IPS DF 6.9 (cell line): ENCODE measurements at regions not wholly inside any gene's neighbourhood (a gene's known extent, or its start where the extent isn't known, plus 50 kb on each side); places are given as distances from the start of the nearest gene placed in this dataset.

Experiments
- DNase-seq: peaks from one replicate; pipeline ENCODE4 v3.0.0-alpha.2; 2013; ENCODE audit warnings: low read depth, low spot score
- H3K27ac ChIP-seq: one replicate; pipeline ENCODE4 v1.5.1; 2013; ENCODE audit warnings: low read length, control low read depth
- H3K27me3 ChIP-seq: 2 replicates; pipeline ENCODE4 v1.6.1; 2013; ENCODE audit warnings: mild to moderate bottlenecking, low read length; ENCODE audit not compliant: control insufficient read depth, insufficient read depth
- H3K36me3 ChIP-seq: 2 replicates; pipeline ENCODE4 v1.6.1; 2013; ENCODE audit warnings: low read length; ENCODE audit not compliant: control insufficient read depth, insufficient read depth
- H3K4me1 ChIP-seq: 2 replicates; pipeline ENCODE4 v1.6.1; 2013; ENCODE audit warnings: low read length; ENCODE audit not compliant: control insufficient read depth, insufficient read depth
- H3K4me3 ChIP-seq: 2 replicates; pipeline ENCODE4 v1.5.1; 2013; ENCODE audit warnings: mild to moderate bottlenecking, low read length
- H3K9me3 ChIP-seq: 2 replicates; pipeline ENCODE4 v1.6.1; 2013; ENCODE audit warnings: low read length, inconsistent platforms; ENCODE audit not compliant: control insufficient read depth, insufficient read depth
- WGBS: extraction: QIAGEN DNeasy Blood & Tissue Kit; methylation state at CpG from one replicate; pipeline ENCODE4 v1.1.7; 2013; ENCODE audit warnings: mixed read lengths, missing lambda C conversion rate; ENCODE audit not compliant: insufficient read length, insufficient coverage; 5-methylcytosine and 5-hydroxymethylcytosine counted together

DNA sequence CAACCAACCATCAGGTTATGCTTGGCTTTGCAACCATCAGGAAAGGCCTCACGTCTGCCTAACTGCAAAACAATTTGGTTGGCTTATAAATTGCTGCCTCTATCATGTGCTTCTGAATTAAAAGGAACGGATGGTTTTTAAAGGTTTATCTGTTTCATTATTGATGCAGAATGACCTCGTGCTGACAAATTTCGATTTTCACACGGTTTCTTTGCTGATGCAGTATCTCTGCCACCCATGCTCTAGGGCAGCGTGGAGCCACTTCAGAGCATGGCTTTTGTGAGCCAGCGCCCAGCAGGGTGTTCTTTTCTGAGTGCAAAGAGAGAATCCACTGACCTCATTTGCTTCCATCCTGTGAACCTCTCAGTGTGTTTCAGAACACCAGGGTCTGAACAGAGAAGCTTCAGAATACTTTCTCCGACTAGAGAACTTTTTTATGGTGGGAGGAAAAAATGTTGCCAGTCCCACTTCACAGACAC is 143.1 kb upstream of the L3MBTL4 start:
- no peaks in the 10 kb centered on the region; the same call in 1 of the 2 replicates for H3K4me1 ChIP-seq
- H3K27me3 ChIP-seq: no peaks in the 10 kb centered on the region
- no peak overlapping the region for H3K27ac ChIP-seq
- WGBS: no CpG with 5 or more reads among the region's 8 CpGs
- H3K4me3 ChIP-seq: no peak overlapping the region
- H3K36me3 ChIP-seq: no peaks in the 10 kb centered on the region
- H3K9me3 ChIP-seq: no peaks in the 10 kb centered on the region
- no peak for DNase-seq

DNA sequence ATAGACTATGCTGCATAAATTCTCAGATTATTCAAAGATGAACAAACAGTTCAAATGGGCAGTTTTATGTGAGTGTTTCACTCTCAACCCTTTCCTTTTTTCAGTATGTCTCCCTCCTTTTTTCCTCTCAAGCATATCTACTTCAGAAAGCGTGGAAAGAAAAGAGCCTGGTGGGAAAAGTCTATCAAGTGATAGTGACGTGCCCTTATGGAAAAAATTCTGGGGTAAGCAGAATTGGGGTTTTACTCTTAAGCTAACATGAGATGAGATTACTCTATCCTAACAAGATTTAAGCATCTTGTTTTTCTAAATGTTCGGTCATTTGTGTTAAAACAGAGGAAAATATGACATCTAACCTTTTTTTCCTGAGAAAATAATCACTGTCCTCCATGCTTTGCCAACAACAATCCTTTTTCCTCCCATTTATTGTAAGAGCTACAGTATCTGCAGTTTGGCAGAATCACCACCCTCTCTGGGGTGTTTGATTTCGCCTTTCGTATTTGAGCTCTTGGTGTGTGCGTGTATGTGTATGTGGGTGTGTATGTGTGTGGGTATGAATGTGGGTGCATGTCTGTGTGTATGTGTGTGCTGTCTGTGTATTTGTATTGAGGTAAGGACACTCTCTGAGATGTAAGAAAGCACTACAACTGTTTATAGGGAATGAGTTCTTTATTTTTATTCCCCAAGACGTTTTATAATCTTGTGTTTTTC is 143.9 kb upstream of the L3MBTL4 start:
- no peaks in the 10 kb centered on the region for H3K9me3 ChIP-seq
- no peaks in the 10 kb centered on the region for H3K36me3 ChIP-seq
- H3K27me3 ChIP-seq: no peaks in the 10 kb centered on the region
- no peaks in the 10 kb centered on the region; the same call in 1 of the 2 replicates for H3K4me1 ChIP-seq
- WGBS: 100% methylated on average over 3 of the region's 7 CpGs
- DNase-seq: no peak
- H3K27ac ChIP-seq: no peak overlapping the region
- no peak overlapping the region for H3K4me3 ChIP-seq

- no peaks in the 10 kb centered on the region for H3K27me3 ChIP-seq
- H3K4me3 ChIP-seq: no peak overlapping the region
- no CpG with 5 or more reads among the region's 1 CpG for WGBS
- no peak for DNase-seq
- no peaks in the 10 kb centered on the region; the same call in 1 of the 2 replicates for H3K4me1 ChIP-seq
- no peak overlapping the region for H3K27ac ChIP-seq
- H3K9me3 ChIP-seq: no peaks in the 10 kb centered on the region
- H3K36me3 ChIP-seq: no peaks in the 10 kb centered on the region
Observed at GRCh38 chr18:6559296-6559695, 144.6 kb upstream of the L3MBTL4 start.

DNA sequence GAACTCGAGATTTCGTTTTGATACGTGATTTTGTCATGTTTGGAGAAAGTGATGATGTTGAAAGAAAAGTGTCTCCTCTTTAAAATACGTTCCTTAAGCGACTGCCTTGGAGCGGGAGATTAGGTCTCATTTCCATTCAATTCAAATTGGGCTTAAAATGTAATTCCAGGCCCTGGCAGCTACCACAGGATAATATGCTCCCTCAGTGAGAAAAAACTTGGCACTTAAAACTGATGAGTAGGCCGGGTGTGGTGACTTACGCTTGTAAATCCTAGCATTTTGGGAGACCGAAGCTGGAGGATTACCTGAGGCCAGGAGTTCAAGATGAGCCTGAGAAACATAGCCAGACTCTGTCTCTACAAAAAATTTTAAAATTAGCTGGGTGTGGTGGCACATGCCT is 146.3 kb upstream of the L3MBTL4 start:
- H3K27ac ChIP-seq: no peak overlapping the region
- H3K4me3 ChIP-seq: no peak overlapping the region
- 100% methylated on average over 2 of the region's 9 CpGs for WGBS
- DNase-seq: no peak
- H3K9me3 ChIP-seq: no peaks in the 10 kb centered on the region
- H3K4me1 ChIP-seq: no peaks in the 10 kb centered on the region; the same call in 1 of the 2 replicates
- H3K27me3 ChIP-seq: no peaks in the 10 kb centered on the region
- H3K36me3 ChIP-seq: no peaks in the 10 kb centered on the region

DNA sequence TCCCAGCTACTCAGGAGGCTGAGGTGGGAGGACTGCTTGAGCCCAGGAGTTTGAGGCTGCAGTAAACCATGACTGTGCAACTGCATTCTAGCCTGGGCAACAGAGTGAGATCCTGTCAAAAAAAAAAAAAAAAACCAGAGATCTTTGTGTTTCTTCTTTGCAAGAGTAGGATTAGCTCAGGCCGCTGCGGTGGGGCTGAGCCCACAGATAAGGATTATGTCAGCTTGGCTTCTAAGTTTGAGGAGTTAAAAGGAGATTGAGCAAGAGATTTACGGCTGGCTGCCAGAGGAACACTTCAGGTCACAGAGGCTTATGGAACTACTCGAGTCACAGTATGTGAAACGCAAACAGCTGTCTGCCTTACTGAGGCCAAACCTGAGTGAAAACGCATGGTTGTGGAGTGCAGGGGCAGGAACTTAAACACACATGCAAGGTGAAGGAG is 146.7 kb upstream of the L3MBTL4 start:
- Histone ChIP-seq H3K9me3 (no peaks in the 10 kb centered on the region), H3K4me1 (no peaks in the 10 kb centered on the region; the same call in 1 of the 2 replicates), H3K4me3 (no peak overlapping the region), H3K27ac (no peak overlapping the region), H3K27me3 (no peaks in the 10 kb centered on the region), H3K36me3 (no peaks in the 10 kb centered on the region)
- WGBS: no CpG with 5 or more reads among the region's 6 CpGs
- no peak for DNase-seq

GRCh38 chr18:6561862-6562291 is 147.2 kb upstream of the L3MBTL4 start:
- no peaks in the 10 kb centered on the region for H3K9me3 ChIP-seq
- H3K36me3 ChIP-seq: no peaks in the 10 kb centered on the region
- no peaks in the 10 kb centered on the region; the same call in 1 of the 2 replicates for H3K4me1 ChIP-seq
- no peak for DNase-seq
- no peak overlapping the region for H3K4me3 ChIP-seq
- no CpG with 5 or more reads among the region's 8 CpGs for WGBS
- H3K27ac ChIP-seq: no peak overlapping the region
- H3K27me3 ChIP-seq: no peaks in the 10 kb centered on the region

DNA sequence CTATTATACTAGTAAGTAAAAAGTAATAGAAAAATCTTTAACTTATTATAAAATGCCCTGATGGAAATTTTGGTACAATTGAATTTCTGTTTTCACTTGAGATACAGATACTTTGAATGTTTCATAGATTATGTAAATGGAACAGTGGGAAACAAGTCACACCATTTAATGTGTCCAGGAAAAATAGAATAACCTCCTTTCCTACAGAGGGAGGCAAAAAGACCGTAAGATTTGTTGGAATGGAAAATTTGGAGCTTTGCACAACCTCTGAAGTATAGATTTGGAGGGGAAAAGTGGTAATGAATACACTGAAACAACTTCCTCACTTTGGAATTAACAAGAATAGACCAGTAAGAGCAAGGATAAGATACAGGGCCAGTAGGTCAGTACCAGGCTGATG is 149.2 kb upstream of the L3MBTL4 start:
- H3K27ac ChIP-seq: no peak overlapping the region
- H3K4me1 ChIP-seq: no peaks in the 10 kb centered on the region
- no peaks in the 10 kb centered on the region for H3K36me3 ChIP-seq
- H3K27me3 ChIP-seq: no peaks in the 10 kb centered on the region
- DNase-seq: no peak
- no CpG with 5 or more reads among the region's 1 CpG for WGBS
- no peak overlapping the region for H3K4me3 ChIP-seq
- no peaks in the 10 kb centered on the region for H3K9me3 ChIP-seq

DNA sequence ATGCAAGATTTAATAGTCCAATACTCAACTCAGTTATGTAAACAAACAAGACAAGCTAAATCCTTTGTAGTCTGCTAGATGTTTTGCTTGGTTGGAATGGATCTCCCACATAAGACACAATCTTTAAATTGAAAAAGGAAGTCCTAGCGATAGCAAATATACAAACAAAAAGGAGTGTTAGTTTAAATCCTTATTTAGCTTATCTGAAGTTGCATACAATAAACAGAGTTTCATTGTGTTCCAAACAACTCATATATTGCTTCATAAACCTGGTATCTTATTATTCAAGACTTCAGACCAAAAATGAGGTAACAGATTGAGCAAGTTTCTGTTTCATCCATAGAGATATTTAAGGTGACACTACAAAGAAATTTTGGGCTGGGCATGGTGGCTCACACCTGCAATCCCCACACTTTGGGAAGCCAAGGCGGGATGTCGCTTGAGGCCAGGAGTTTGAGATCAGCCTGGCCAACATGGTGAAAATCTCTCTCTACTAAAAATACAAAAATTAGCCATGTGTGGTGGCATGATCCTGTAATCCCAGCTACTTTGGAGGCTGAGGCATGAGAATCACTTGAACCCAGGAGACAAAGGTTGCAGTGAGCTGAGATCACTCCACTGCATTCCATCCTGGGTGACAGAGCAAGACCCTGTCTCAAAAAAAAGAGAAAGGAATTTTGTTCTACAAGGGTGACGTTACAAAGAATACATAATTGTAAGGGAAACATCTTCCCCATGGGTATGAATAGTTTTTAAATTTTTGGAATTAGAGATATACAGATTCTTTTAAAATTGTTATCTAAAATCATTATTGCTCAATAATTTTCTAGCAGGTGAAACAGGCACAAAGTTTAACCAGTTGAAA is 150.5 kb upstream of the L3MBTL4 start:
- Histone ChIP-seq H3K36me3 (no peaks in the 10 kb centered on the region), H3K27ac (no peak overlapping the region), H3K4me3 (no peak overlapping the region), H3K9me3 (no peaks in the 10 kb centered on the region), H3K27me3 (no peaks in the 10 kb centered on the region), H3K4me1 (no peaks in the 10 kb centered on the region)
- no peak for DNase-seq
- WGBS: no CpG with 5 or more reads among the region's 4 CpGs

DNA sequence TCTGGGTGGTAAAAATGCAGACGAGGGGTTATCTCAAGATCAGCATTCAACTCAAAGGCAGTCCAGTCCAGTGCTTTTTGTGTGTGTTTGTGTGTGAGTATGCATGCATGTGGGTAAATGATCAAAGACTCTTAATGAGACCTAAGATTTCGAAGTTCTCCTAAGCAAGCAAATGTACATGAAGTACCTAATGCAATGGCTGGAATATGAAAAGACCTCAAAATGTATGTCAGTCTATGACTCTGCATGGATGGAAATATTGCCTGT is 151.0 kb upstream of the L3MBTL4 start:
- H3K36me3 ChIP-seq: no peaks in the 10 kb centered on the region
- no peaks in the 10 kb centered on the region for H3K27me3 ChIP-seq
- no peak for DNase-seq
- no peaks in the 10 kb centered on the region for H3K9me3 ChIP-seq
- H3K27ac ChIP-seq: no peak overlapping the region
- H3K4me1 ChIP-seq: no peaks in the 10 kb centered on the region
- H3K4me3 ChIP-seq: no peak overlapping the region
- WGBS: no CpG with 5 or more reads among the region's 2 CpGs

DNA sequence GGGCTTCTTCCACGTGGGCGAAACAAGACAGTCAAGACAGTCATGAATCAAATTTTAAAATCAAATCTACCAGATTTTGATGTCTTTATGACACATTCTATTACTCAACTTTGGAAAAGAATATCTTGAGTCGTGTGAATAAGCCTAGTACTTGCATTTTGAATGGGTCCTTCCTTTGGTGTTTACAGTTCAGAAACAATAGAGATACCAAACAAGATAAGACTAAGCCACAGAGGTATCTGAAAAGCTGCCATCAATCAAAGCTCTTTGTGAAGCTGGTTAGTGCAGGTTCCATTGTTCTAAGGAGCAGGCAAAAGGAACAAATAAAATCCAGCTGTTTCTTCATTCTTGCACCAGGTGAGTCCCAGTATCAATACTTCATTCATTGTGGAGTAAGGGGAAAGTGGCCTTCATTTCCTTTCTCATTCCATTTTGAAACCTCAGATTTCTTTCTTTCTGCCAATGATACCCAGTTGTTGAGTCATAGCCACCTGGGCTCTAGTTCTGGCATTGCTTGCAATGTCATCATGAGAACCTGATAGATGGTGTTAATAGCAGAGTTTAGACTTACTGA is 151.7 kb upstream of the L3MBTL4 start:
- WGBS: no CpG with 5 or more reads among the region's 3 CpGs
- H3K4me3 ChIP-seq: no peak overlapping the region
- no peaks in the 10 kb centered on the region for H3K9me3 ChIP-seq
- H3K27ac ChIP-seq: no peak overlapping the region
- no peaks in the 10 kb centered on the region for H3K27me3 ChIP-seq
- H3K4me1 ChIP-seq: peaks cover 2% of the 10 kb centered on the region; the same call in 1 of the 2 replicates
- no peak for DNase-seq
- no peaks in the 10 kb centered on the region for H3K36me3 ChIP-seq
